Stimulated activated CD4-positive, alpha-beta T cell treated with anti-CD3 and anti-CD28 coated beads, TNF-alpha, amount 100 ng/mL, for 48 hours (primary cell): ENCODE measurements at regions not wholly inside any gene's neighbourhood (a gene's known extent, or its start where the extent isn't known, plus 50 kb on each side); places are given as distances from the start of the nearest gene placed in this dataset.
"Not testable (repeated sequence)": the region's sequence is repeated elsewhere in the genome, so short reads cannot be mapped to it uniquely, and the experiment has no call there.

Source experiments
- DNase-seq, 3 donors: peaks; one replicate each; pipeline ENCODE4 v3.0.0-alpha.2; 2020; ENCODE audit warnings: low read depth in 3 of 3

DNA sequence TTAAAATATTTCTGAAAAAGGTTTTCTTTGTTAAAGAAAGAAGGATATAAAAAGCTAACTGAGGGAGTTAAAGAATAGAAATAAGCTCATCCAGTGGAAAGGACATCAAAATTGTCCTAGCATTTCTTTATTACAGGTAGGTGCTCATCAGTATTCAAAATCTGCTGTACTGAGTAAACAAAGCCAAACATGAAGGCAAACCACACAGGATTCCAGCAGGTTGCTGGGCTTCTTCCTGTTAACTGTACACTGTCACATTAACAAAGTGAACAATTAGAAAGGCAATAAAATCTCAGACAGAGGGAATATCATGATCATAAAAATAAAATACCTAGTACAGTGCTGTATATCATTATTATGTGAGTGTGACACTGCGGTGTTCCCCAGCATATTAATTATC, 1541.0 kb downstream of the SLITRK5 start:
- no peak for DNase-seq

DNA sequence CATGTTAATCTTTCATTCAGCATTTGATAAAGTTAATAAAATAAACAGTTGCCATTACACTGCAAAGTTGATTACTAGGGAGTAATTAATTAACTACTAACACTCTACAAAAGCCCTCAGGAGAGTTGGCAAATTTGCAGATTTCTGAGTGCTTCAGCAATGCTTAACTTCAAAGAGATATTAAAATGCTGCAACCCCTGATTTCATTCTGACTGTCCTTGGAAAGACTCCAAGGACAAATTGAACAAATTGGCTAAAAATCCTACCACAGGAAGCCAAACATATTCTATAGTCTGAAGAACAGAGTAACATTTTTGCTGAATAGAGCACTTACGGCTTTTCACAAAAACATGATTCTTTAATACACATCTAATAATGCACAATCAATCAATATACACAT, 1543.0 kb downstream of the SLITRK5 start:
- no peak for DNase-seq

DNA sequence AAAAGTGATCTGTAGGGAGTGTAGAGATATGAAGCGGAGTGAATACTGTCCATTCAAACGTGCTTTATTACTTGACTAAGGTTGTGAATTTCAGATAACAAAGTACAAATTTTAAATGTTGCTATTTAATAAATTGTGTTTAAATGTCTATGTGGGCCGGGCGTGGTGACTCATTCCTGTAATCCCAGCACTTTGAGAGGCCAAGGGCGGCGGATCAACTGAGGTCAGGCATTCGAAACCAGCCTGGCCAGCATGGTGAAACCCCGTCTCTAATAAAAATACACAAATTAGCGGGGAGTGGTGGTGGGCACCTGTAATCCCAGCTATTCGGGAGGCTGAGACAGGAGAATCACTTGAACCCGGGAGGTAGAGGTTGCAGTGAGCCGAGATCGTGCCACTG, 1544.1 kb downstream of the SLITRK5 start:
- not testable (repeated sequence) for DNase-seq

DNA sequence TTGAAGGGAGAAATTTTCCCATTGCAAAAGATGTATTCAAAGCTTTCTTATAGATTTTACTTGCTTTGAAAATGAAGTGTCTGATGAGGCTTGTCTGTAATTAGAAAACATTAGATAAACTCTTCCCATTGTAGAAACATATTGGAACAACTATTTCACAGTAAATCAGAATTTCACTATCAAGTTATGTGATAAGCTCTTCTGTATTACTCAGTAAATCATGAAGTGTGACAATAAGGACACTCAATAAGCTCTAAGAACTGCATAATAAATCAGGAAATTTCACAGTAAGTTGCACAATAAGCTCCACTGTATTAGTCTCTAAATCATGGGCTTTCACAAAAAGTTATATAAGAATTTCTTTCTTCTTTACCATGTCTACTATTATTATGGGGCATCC, 1546.6 kb downstream of the SLITRK5 start:
- no peak for DNase-seq

DNA sequence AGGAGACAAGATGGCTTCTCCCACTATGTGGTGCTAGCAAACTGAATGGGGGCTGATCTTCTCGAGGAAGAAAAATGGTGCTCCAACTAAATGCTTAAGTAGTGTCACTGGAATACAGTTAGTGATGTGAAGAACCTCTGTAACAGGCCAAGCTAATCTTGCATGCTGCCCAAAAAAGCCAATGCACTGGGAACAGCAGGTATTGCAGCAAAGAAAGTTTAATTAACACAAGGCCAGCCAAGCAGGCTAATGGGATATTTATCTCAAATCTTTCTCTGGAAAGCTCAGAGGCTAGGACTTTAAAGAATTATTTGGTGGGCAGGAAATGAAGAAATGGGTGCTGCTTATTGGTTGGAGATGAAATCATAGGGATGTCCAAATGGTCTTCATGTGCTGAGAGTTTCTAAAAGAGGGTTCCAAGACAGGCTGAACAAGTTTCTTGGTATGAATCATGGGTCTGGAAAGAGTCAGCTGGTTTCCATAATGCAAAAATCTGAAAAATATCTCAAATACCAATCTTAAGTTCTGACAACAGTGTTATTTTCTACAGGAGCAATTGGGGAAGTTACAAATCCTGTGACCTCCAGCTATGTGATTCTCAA, 1550.5 kb downstream of the SLITRK5 start:
- DNase-seq = no peak

DNA sequence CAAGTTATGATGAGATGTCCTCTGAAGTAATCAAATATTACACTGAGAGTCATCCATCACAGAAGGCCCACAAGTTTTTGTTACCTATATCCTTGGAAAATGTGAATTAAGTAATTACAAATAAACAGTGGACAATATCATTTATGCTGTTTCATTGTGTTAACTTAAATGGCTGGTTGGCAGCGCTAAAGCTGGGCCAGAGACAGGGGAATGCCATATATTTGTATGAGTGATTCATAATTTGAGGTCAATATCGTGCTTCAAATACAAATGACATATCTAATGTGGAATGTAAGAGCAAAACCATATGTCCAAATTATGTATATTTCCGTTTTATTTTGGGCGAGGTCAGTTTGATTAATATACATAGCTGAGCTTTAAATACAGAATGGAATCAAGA, 1556.2 kb downstream of the SLITRK5 start:
- no peak for DNase-seq

DNA sequence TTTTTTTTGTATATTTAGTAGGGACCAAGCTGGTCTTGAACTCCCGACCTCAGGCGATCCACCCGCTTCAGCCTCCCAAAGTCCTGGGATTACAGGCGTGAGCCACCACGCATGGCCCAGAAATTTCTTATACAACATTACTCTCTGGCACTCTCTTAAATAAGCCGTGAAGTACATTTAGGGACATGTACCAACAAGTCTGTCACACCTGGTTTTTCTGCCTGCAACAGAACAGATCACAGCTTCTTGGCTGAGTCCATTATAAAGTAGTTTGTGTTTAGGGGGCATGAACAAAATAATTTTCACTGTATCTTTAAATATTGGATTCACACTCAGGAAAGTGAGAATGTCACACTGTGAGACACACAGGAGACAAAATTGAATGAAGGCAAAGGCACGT, 1567.3 kb downstream of the SLITRK5 start:
- no peak for DNase-seq

DNA sequence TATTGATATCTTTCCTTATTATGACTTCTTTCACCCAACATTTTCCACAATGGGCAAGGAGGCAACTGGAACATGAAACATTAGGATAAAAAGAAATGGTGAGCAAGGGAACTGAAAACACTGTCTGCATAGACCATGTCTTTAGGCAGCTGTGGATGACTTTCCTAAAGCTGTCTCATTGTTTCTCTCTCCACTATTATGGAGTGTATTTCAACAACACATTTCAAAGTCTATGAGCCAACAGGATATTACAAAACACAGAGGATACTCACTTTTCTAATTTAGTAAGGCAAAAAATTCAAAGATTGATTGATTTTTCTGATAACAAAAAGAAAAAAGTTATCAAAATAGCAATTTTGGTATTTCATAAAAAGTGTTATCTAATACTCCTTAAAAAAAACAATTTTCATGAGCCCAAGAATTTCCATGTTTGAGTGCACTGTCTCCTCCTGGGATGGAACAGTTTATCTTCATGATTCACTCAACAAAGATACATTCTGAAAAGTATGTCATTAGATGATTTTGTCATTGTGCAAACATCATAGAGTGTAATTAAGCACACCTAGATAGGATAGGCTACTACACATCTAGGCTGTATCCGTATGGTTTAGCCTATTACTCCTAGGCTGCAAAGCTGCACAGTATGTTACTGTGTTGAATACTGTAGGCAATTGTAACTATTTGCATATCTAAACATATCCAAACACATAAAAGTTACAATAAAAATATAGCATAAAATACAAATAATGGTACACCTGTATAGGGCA, 1568.4 kb downstream of the SLITRK5 start:
- DNase-seq = no peak

DNA sequence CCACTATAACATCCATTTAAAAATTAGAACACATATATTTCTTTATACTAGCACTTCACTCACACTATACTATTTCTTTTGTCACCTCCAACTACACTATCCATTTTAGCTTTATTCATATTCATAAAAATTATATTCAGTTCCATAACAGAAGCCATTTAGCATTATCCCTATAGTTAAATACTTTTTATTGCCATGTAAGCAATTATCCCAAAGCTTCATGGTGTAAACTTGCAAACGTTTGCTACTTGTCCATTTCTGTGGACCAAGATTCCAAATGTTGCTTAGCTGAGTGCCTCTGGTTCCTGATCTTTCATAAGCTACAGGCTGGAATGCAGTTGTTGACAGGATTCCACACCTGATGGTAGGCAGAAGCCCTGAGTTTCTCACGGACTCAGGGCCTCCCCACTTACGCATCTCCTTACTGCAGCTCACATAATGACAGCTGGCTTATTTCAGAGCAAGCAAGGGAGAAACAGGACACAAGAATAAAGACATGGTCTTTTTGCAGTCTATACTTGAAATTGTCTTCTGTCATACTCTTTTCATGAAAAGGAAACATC, 1584.8 kb downstream of the SLITRK5 start:
- DNase-seq = no peak

DNA sequence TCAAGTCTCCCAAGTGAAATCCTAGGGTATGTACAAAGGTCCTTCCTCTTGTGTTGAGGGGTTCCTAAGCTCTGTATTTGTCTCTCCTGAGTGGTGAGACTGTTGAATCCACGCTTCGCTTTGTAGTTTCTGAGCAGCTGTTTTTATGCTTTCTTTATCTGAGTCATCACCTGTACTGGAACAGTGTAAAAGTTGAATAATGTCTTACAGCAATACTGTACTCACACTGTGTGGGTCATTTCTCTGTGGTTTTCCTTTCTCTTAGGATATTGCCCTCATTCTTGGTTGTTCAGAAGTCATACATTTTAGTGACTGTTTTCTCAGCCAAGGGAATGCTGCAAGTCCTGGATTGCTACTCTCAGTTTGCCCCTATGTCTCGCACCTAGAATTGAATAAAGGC, 1596.6 kb downstream of the SLITRK5 start:
- DNase-seq = no peak

DNA sequence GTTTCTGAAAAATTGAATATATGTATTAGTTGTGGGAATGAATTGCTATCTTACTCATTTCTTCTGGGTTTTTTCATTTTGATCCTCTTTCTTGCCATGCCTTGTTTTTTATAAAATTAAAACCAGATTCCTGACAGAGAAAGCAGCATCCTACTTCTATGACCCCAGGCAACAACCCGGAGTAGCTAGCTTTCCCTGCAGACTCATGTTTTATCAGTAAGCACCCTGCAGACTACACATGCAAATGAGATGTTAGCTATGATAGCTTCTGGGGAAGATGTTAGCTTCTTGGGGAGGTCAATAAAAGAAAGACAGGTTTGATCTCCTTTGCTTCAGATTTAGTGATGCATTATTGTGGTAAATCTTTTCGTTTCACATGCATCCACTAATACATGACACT, 1598.6 kb downstream of the SLITRK5 start:
- DNase-seq = no peak

DNA sequence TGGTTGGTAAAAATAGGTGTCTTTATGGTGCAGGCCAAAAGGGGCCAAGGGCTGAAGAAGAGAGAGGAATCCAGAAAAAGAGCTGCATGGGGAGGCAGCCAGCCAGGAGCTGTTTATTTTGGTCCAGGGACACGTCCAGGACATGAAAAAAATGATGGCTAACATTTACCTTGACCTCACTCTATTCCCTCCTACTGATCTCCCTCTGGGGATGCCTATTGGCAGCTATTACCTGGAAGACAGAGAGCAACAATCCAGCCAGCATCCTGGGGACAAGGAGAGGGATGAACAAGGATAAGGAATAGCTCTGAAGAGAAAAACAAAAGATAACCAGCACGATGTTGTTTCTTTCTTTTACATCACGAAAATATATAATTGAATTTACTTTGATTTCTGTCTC, 1599.6 kb downstream of the SLITRK5 start:
- DNase-seq = no peak

DNA sequence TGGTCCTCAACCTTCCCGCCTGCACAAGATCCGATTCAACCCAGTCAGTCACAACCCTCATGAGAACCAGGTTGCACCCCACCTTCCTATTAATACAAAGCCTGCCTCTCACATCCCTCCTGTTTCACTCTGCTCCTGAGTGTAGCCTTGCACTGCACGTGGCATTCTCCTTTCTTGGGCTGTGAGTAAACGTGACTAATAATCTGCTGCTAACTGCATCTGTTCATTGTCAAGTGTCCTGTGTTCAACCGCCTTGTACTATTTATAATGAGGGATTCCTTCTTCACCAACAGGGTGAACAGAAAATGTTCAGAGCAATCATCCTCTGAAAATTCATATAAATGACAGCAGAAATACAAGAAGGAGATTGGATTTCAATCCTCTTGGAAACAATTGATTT, 1608.2 kb downstream of the SLITRK5 start:
- DNase-seq = no peak

DNA sequence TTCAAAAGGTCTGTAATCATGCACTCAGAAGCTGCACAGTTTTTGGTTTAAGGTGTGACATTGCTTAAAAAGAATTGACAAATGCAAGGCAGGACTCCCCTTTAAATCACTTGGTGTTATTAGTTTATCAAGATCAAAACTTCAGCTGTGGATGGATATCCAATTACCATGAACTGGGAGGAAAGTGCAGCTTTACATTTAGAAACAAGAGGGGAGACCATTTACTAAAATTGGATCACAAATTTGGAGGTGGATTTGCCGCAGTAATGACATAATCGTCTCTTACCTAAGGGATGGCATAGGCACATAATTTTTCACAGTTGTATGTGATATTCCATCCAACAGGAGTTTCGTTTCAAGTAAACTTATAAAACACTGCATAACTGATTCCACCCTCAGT, 1610.2 kb downstream of the SLITRK5 start:
- no peak for DNase-seq

DNA sequence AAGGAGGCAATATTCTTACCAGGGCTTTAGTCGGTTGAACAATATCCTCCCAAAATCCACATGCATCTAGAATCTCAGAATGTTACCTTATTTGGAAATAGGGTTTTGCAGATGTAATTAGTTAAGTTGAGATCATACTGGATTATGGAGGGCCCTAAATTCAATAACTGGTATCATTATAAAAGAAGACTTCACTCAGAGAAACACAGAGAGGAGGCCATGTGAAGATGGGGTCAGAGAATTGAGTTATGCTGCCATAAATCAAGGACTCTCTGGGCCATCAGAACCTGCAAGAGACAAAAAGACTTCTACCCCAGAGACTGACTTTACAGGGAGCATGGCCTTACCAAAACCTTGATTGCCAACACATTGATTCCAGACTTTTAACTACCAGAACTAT, 1611.1 kb downstream of the SLITRK5 start:
- no peak for DNase-seq

DNA sequence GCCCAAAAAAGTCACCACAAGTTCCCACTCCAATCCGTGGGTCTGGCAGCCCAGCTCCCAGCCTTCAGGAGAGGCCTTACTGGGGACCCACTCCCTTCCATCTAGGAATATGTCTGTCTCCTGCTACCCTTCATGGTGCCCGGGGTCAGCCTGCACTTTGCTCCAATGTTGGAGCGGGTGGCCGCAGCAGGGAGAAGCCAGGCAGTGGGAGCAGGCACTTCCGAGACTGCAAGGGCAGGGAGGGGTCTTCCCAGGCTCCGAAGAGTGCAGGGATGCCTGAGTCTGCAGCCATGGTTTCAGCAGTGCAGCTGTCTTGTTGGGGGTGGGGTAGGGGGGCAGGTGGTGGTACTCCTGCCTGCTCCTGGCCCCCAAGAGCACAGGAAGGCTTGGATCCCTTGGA, 1616.2 kb downstream of the SLITRK5 start:
- no peak for DNase-seq

DNA sequence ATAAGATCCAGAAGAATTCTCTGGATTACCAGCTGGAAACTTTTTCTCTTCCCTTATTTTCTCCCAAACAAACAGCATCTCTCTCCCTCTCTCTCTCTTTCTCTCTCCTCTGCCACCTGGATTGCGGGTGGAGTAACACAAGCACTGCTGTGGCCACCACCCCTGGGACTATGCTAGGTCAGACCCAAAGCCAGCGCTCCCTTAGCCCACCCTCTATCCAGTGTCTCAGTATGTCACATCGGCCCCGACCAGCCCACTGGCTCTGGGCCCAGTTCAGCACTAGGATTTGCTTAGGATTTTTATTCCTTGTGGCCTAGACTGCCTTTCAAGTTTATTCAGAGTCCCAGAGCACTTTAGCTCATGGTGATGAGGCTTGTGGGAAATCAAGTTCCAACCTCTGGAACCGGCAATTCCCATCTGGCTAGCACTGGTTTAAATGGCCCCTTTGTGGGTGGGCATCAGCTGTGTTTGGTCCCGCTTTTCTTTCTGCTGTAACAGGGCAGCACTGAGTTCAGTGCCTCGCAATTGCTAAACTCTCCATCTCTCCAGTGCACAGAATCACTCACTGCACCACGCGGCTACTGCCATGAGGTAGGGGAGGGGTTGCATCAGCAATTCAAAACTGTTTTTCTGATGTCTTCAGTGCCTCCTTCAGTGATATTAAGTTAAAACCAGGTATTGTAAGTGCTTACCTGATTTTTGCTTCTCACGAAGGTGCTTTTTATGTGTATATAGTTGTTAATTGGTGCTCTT, 1623.1 kb downstream of the SLITRK5 start:
- DNase-seq = no peak

DNA sequence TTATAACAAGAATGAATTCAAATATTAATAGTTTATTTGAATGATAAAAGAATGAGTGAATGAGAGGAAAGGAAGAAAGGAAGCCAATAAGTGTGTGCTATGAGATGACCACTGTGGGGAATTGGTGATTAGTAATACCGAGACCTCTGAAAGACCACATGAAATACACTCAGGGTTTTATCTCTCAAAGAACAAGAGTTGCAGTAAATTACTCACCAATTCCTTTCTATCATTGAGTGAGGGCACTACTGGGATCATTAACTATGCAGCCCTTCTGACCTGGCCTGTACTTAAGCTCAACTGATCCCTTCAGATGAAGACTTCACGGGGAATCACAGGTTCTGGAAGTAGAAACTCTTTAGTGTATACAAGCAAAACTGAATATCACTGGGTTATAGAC, 1636.1 kb downstream of the SLITRK5 start:
- no peak for DNase-seq

DNA sequence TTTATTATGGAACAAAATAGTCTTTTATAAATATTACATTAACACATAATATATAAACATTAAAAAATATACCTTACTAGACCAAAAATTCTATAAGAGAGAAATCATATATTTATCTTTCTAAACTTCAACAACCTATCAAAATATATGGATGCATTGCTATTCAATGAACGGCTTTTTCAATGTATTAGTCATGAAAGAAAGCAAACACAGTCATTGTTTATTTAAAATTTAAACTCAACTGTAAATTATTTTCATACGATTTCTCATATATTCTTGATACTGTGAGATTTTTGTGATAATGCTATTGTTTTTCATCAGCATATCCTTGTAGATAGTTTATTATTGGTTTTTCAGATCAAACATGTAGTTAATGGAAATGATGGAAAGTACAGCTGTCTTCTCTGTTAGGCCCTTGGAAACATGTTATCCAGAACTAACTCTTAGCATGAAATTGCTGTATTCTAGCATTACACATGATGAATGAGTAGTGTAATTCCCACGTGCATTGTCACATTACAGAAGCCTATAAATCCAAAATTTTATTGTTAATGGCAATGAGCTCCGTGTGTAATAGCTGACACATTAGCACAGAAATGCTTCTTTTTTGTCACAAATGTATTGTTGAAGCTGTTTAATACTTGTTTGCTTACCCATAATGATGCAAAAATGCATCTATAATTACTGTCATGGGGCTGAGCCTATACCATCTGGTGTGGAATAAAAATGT, 1639.9 kb downstream of the SLITRK5 start:
- DNase-seq = no peak

DNA sequence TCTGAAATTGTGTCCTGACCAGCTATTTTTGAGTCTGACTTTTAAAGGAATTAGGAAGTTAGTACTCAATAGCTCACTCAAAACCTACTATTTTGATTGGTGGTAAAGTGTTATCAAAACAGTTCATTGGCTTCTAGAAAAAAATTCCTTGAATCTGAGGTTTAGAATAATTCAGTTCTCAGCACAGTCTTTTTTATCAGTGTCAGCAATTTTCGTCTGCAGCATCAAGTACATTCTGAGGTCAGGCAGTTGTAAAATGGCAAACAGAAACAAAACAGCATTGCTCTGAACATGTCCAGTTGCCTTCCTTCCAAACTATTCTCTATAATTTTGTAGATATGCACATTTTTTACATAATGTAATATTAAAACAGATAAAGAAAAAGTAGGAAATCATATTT, 1644.1 kb downstream of the SLITRK5 start:
- DNase-seq = no peak

DNA sequence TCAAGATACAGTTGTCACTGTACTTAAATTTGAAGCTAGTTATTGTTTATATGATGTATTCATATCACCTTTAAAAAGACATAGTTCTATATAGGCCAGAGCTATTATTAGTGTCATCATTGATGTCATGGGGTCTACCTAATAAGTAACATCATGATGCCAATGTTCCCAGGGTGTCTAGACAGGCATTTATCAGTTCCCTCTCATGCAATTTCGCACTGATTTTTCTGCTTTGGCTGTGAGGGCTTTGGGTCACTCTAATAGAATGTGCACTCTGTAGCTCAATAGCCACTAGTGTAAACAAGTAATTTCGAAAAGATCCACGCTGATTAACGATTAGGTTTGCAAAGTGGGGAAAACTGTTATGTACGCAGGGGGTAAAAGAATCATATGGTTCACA, 1651.3 kb downstream of the SLITRK5 start:
- DNase-seq = no peak

DNA sequence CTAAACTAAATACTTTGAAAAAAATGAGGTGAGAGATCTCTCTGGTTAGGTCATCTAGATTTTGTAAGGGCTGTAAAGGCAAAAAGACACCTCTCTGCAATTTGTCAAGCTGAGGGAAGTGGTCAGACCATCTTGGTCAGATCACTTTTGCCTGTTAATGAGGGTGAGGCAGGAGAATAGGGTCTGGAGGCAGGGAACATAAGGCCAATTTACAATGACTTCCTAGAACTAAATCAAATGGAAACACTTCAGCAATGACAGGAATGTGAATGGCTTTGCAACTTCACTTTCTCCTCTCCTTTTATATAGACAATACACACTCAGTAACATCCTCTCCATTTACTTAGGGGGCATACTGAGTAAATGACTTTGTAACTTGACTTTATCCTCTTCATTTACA, 1653.4 kb downstream of the SLITRK5 start:
- no peak for DNase-seq
